H9 (cell line): ENCODE measurements at regions not wholly inside any gene's neighbourhood (a gene's known extent, or its start where the extent isn't known, plus 50 kb on each side); places are given as distances from the start of the nearest gene placed in this dataset.

ENCODE experiments used
- DNase-seq: peaks from one replicate; pipeline ENCODE4 v3.0.0-alpha.2; 2017
- H2AFZ ChIP-seq: one replicate; pipeline ENCODE4 v1.6.1; 2013; ENCODE audit warnings: mild to moderate bottlenecking, low read length, control low read depth, moderate library complexity
- H2AK5ac ChIP-seq: 2 replicates; pipeline ENCODE4 v1.6.1; 2013; ENCODE audit warnings: low read length, control low read depth, mixed read lengths; ENCODE audit not compliant: insufficient read length
- H2BK120ac ChIP-seq: one replicate; pipeline ENCODE4 v1.6.1; 2013; ENCODE audit warnings: low read depth, mild to moderate bottlenecking, low read length, control low read depth, inconsistent platforms; ENCODE audit not compliant: poor library complexity, severe bottlenecking
- H2BK12ac ChIP-seq: 2 replicates; pipeline ENCODE4 v1.6.1; 2013; ENCODE audit warnings: low read length, control low read depth, mixed read lengths, low read depth; ENCODE audit not compliant: insufficient read length
- H2BK15ac ChIP-seq: 2 replicates; pipeline ENCODE4 v1.6.1; 2013; ENCODE audit warnings: low read depth, low read length, control low read depth
- H2BK20ac ChIP-seq: one replicate; pipeline ENCODE4 v1.6.1; 2013; ENCODE audit warnings: low read depth, mild to moderate bottlenecking, low read length, control low read depth, inconsistent platforms; ENCODE audit not compliant: poor library complexity, severe bottlenecking
- H2BK5ac ChIP-seq: 2 replicates; pipeline ENCODE4 v1.6.1; 2013; ENCODE audit warnings: low read length, control low read depth, mixed read lengths; ENCODE audit not compliant: insufficient read length
- H3K14ac ChIP-seq: 2 replicates; pipeline ENCODE4 v1.6.1; 2013; ENCODE audit warnings: low read length, control low read depth; ENCODE audit not compliant: insufficient read depth
- H3K18ac ChIP-seq: 2 replicates; pipeline ENCODE4 v1.6.1; 2013; ENCODE audit warnings: low read depth, mild to moderate bottlenecking, mixed read lengths, low read length, control low read depth; ENCODE audit not compliant: insufficient read length
- H3K23ac ChIP-seq: 2 replicates; pipeline ENCODE4 v1.6.1; 2013; ENCODE audit warnings: low read length, control low read depth, mixed read lengths, low read depth; ENCODE audit not compliant: insufficient read length
- H3K23me2 ChIP-seq: 2 replicates; pipeline ENCODE4 v1.6.1; 2013; ENCODE audit warnings: low read depth, mild to moderate bottlenecking, mixed read lengths, low read length, control low read depth; ENCODE audit not compliant: insufficient read length, poor library complexity, severe bottlenecking
- H3K27ac ChIP-seq: 2 replicates; pipeline ENCODE4 v1.5.1; 2013; ENCODE audit warnings: low read length, control low read depth, mixed read lengths, low read depth; ENCODE audit not compliant: insufficient read length
- H3K27me3 ChIP-seq: 2 replicates; pipeline ENCODE4 v1.6.1; 2013; ENCODE audit warnings: low read length, control low read depth, inconsistent platforms; ENCODE audit not compliant: insufficient read depth
- H3K4ac ChIP-seq: 2 replicates; pipeline ENCODE4 v1.6.1; 2013; ENCODE audit warnings: low read depth, mild to moderate bottlenecking, control low read depth, inconsistent platforms, low read length, moderate library complexity
- H3K4me1 ChIP-seq: 2 replicates; pipeline ENCODE4 v1.6.1; 2013; ENCODE audit warnings: low read length, control low read depth, inconsistent platforms; ENCODE audit not compliant: insufficient read depth
- H3K4me2 ChIP-seq: 2 replicates; pipeline ENCODE4 v1.6.1; 2013; ENCODE audit warnings: low read length, control low read depth, mixed read lengths; ENCODE audit not compliant: insufficient read length, insufficient read depth
- H3K56ac ChIP-seq: 2 replicates; pipeline ENCODE4 v1.6.1; 2013; ENCODE audit warnings: low read depth, mild to moderate bottlenecking, mixed read lengths, low read length, control low read depth; ENCODE audit not compliant: insufficient read length
- H3K79me1 ChIP-seq: 2 replicates; pipeline ENCODE4 v1.6.1; 2013; ENCODE audit warnings: low read depth, mild to moderate bottlenecking, moderate library complexity, low read length, control low read depth, inconsistent platforms; ENCODE audit not compliant: insufficient read depth, poor library complexity, severe bottlenecking
- H3K79me2 ChIP-seq: 2 replicates; pipeline ENCODE4 v1.6.1; 2013; ENCODE audit warnings: low read length, control low read depth, inconsistent platforms; ENCODE audit not compliant: insufficient read depth
- H3K9ac ChIP-seq: 2 replicates; pipeline ENCODE4 v1.6.1; 2013; ENCODE audit warnings: low read length, control low read depth, mixed read lengths; ENCODE audit not compliant: insufficient read length; ENCODE audit errors: extremely low read depth
- H3K9me3 ChIP-seq: one replicate; pipeline ENCODE4 v1.6.1; 2013; ENCODE audit warnings: low read depth, low read length, inconsistent platforms; ENCODE audit not compliant: control insufficient read depth
- H3T11ph ChIP-seq: one replicate; pipeline ENCODE4 v1.6.1; 2013; ENCODE audit warnings: mild to moderate bottlenecking, low read length, control low read depth, inconsistent platforms
- H4K20me1 ChIP-seq: one replicate; pipeline ENCODE4 v1.6.1; 2013; ENCODE audit not compliant: control insufficient read depth, insufficient read length, insufficient read depth
- H4K5ac ChIP-seq: 2 replicates; pipeline ENCODE4 v1.6.1; 2013; ENCODE audit warnings: low read depth, mild to moderate bottlenecking, mixed read lengths, low read length, control low read depth; ENCODE audit not compliant: insufficient read length
- H4K8ac ChIP-seq: replicated peaks from 2 replicates; pipeline ENCODE4 v1.6.1; 2013; ENCODE audit warnings: low read length, control low read depth, mixed read lengths, low read depth; ENCODE audit not compliant: insufficient read length
- H4K91ac ChIP-seq: 2 replicates; pipeline ENCODE4 v1.6.1; 2013; ENCODE audit warnings: low read depth, mild to moderate bottlenecking, moderate library complexity, mixed read lengths, low read length, control low read depth; ENCODE audit not compliant: insufficient read length
- H3K27ac Mint-ChIP-seq, 3 experiments: 2 replicates in 2 of 3; 3 replicates in 1 of 3; pipeline ENCODE4 v1.8.0; 2020 to 2021; ENCODE audit warnings: mixed read lengths in 3 of 3, mild to moderate bottlenecking in 1 of 3, moderate library complexity in 1 of 3
- H3K27me3 Mint-ChIP-seq: 2 replicates; pipeline ENCODE4 v1.8.0; 2021; ENCODE audit warnings: low read depth, mild to moderate bottlenecking, moderate library complexity, mixed read lengths
- H3K36me3 Mint-ChIP-seq, 3 experiments: 2 replicates in 2 of 3; 3 replicates in 1 of 3; pipeline ENCODE4 v1.8.0; 2020 to 2021; ENCODE audit warnings: low read depth in 3 of 3, mixed read lengths in 3 of 3; ENCODE audit not compliant: insufficient read depth in 1 of 3
- H3K4me1 Mint-ChIP-seq, 2 experiments: 2 replicates each; pipeline ENCODE4 v1.8.0; 2020; ENCODE audit warnings: mixed read lengths in 2 of 2
- H3K4me3 Mint-ChIP-seq, 2 experiments: 2 replicates in 1 of 2; 3 replicates in 1 of 2; pipeline ENCODE4 v1.8.0; 2020 to 2021; ENCODE audit warnings: mild to moderate bottlenecking in 2 of 2, mixed read lengths in 2 of 2, moderate library complexity in 1 of 2
- H3K9me3 Mint-ChIP-seq, 2 experiments: 2 replicates in 1 of 2; 3 replicates in 1 of 2; pipeline ENCODE4 v1.8.0; 2020; ENCODE audit warnings: mild to moderate bottlenecking in 2 of 2, mixed read lengths in 2 of 2, moderate library complexity in 1 of 2
- CTCF ChIP-seq: fragments of 200-600 bp; sonication (generic); conservative IDR thresholded peaks from 3 replicates; pipeline ENCODE4 v1.8.0; 2021; ENCODE audit warnings: antibody characterized with exemption, mild to moderate bottlenecking
- WGBS: extraction: QIAGEN DNeasy Blood & Tissue Kit; methylation state at CpG from one replicate; pipeline ENCODE4 v1.1.7; 2013; ENCODE audit warnings: missing lambda C conversion rate, low lambda C conversion rate, mixed read lengths; ENCODE audit not compliant: insufficient read length; ENCODE audit errors: extremely low coverage; 5-methylcytosine and 5-hydroxymethylcytosine counted together

GRCh38 chr2:198411936-198412335 is 607.5 kb downstream of the PLCL1 start:
- H3K36me3 Mint-ChIP-seq, result no peaks in the 10 kb centered on the region
- Histone ChIP-seq H3K9ac (no peak overlapping the region), H3K14ac (no peak overlapping the region), H3K9me3 (no peaks in the 10 kb centered on the region), H3K27ac (no peak overlapping the region), H2BK20ac (no peak overlapping the region), H4K8ac (no peak overlapping the region), H3K27me3 (no peaks in the 10 kb centered on the region), H4K20me1 (no peaks in the 10 kb centered on the region), H3K79me2 (no peaks in the 10 kb centered on the region), H2AFZ (no peak overlapping the region), H4K91ac (no peak overlapping the region), H3K4me2 (no peak overlapping the region), H2BK120ac (no peak overlapping the region), H2BK12ac (no peak overlapping the region), H2BK15ac (no peak overlapping the region), H2AK5ac (no peak overlapping the region), H3K23ac (no peak overlapping the region), H3T11ph (no peak overlapping the region), H4K5ac (no peak overlapping the region), H3K23me2 (no peaks in the 10 kb centered on the region), H3K18ac (no peak overlapping the region), H2BK5ac (no peak overlapping the region), H3K56ac (no peak overlapping the region), H3K4me1 (no peaks in the 10 kb centered on the region), H3K79me1 (no peaks in the 10 kb centered on the region), H3K4ac (no peak overlapping the region)
- no peak overlapping the region for H3K27ac Mint-ChIP-seq
- no peak for TF ChIP-seq CTCF
- H3K9me3 Mint-ChIP-seq, result no peaks in the 10 kb centered on the region
- no peaks in the 10 kb centered on the region for H3K4me1 Mint-ChIP-seq
- DNase-seq, result no peak
- no peak overlapping the region for H3K4me3 Mint-ChIP-seq
- no CpG with 5 or more reads among the region's 2 CpGs for WGBS
- no peaks in the 10 kb centered on the region for H3K27me3 Mint-ChIP-seq
